Endothelial cell of umbilical vein (primary cell): ENCODE measurements at regions not wholly inside any gene's neighbourhood (a gene's known extent, or its start where the extent isn't known, plus 50 kb on each side); places are given as distances from the start of the nearest gene placed in this dataset.

Experiments used
- EZH2 ChIP-seq: IDR thresholded peaks from 2 replicates; pipeline ENCODE4 v1.6.1; 2012; ENCODE audit warnings: borderline replicate concordance, low read depth, mild to moderate bottlenecking, moderate library complexity, low read length, inconsistent platforms; ENCODE audit not compliant: severe bottlenecking
- FOS ChIP-seq: IDR thresholded peaks from 2 replicates; pipeline ENCODE4 v1.6.1; 2011; ENCODE audit warnings: mild to moderate bottlenecking, low read length, moderate library complexity, borderline replicate concordance; ENCODE audit not compliant: insufficient read depth
- GATA2 ChIP-seq: IDR thresholded peaks from 2 replicates; pipeline ENCODE4 v1.7.0; 2011; ENCODE audit warnings: low read depth, mild to moderate bottlenecking, moderate library complexity, mixed read lengths, low read length; ENCODE audit not compliant: insufficient read length, insufficient read depth
- JUN ChIP-seq: IDR thresholded peaks from 2 replicates; pipeline ENCODE4 v1.6.1; 2011; ENCODE audit warnings: borderline replicate concordance, low read depth; ENCODE audit not compliant: insufficient read length, insufficient read depth
- MYC ChIP-seq: IDR thresholded peaks from one replicate; pipeline ENCODE4 v1.6.1; 2011; ENCODE audit warnings: mild to moderate bottlenecking, low read depth, low read length
- POLR2A ChIP-seq: IDR thresholded peaks from 2 replicates; pipeline ENCODE4 v1.6.1; 2012; ENCODE audit warnings: low read depth, mild to moderate bottlenecking, control low read depth, low read length
- POLR2AphosphoS5 ChIP-seq: IDR thresholded peaks from 2 replicates; pipeline ENCODE4 v1.6.1; 2012; ENCODE audit warnings: low read depth, mild to moderate bottlenecking, control low read depth, low read length, moderate library complexity; ENCODE audit not compliant: insufficient read depth
- TF ChIP-seq, protein P1 (sequence below), 2 donors: IDR thresholded peaks; 1 replicate in 1 of 2; 2 replicates in 1 of 2; pipeline ENCODE4 v1.5.1; 2011; ENCODE audit warnings: low read length in 2 of 2, mild to moderate bottlenecking in 2 of 2, moderate library complexity in 2 of 2, control low read depth in 1 of 2, inconsistent platforms in 1 of 2, low read depth in 1 of 2; ENCODE audit not compliant: insufficient read depth in 1 of 2; ENCODE audit errors: extremely low read depth in 1 of 2
- TF ChIP-seq, protein P2 (sequence below): IDR thresholded peaks from 2 replicates; pipeline ENCODE4 v1.6.1; 2011; ENCODE audit not compliant: insufficient read depth, insufficient read length

DNA sequence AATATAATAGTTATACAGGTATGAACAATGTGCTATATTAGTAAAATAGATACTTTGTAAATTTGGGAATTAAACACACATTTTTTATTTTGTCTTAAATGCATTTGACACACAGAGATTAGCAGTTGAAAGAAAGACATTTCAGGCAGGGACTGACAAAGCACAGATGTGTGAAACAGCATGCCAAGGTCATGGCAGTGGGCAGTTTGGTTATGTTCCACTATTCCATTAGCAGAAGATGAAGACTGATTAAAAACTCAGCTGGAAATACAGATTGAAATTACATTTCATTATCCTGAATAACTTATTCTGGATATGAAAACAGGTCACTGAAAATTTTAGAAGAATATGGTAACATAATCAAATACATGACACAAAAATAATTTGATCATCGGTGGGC is 669.8 kb upstream of the LRFN5 start:
- TF ChIP-seq EZH2 (no peak), POLR2A (no peak), POLR2AphosphoS5 (no peak), FOS (no peak), MYC (no peak), GATA2 (no peak), JUN (no peak)
- TF ChIP-seq, protein P1, sequence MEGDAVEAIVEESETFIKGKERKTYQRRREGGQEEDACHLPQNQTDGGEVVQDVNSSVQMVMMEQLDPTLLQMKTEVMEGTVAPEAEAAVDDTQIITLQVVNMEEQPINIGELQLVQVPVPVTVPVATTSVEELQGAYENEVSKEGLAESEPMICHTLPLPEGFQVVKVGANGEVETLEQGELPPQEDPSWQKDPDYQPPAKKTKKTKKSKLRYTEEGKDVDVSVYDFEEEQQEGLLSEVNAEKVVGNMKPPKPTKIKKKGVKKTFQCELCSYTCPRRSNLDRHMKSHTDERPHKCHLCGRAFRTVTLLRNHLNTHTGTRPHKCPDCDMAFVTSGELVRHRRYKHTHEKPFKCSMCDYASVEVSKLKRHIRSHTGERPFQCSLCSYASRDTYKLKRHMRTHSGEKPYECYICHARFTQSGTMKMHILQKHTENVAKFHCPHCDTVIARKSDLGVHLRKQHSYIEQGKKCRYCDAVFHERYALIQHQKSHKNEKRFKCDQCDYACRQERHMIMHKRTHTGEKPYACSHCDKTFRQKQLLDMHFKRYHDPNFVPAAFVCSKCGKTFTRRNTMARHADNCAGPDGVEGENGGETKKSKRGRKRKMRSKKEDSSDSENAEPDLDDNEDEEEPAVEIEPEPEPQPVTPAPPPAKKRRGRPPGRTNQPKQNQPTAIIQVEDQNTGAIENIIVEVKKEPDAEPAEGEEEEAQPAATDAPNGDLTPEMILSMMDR (IDR thresholded peaks at IDR 0.05; ENCODE audit: extremely low read depth in 1 of 2, insufficient read depth in 1 of 2, low read depth in 1 of 2, low read length in 2 of 2): no peak
- TF ChIP-seq, protein P2, sequence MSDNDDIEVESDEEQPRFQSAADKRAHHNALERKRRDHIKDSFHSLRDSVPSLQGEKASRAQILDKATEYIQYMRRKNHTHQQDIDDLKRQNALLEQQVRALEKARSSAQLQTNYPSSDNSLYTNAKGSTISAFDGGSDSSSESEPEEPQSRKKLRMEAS: no peak
